Breast epithelium (tissue), 4 donors: ENCODE measurements at regions not wholly inside any gene's neighbourhood (a gene's known extent, or its start where the extent isn't known, plus 50 kb on each side); places are given as distances from the start of the nearest gene placed in this dataset.

ENCODE experiments used
- DNase-seq, 2 donors: peaks; one replicate each; pipeline ENCODE4 v3.0.0-alpha.2; 2019; ENCODE audit warnings: low spot score in 2 of 2
- H3K27ac ChIP-seq, 2 donors: fragments of 200-600 bp; sonication (generic) in 1 of 2; one replicate each; pipeline ENCODE4 v1.5.1; 2016 to 2019; ENCODE audit warnings: mild to moderate bottlenecking in 1 of 2
- H3K27me3 ChIP-seq, 2 donors: fragments of 200-600 bp; sonication (generic) in 1 of 2; one replicate each; pipeline versions ENCODE4 v1.5.1 to v1.6.0; 2017 to 2019; ENCODE audit warnings: control low read depth in 1 of 2, mild to moderate bottlenecking in 1 of 2
- H3K36me3 ChIP-seq: fragments of 200-600 bp; one replicate; pipeline ENCODE4 v1.5.1; 2019
- H3K4me1 ChIP-seq, 2 donors: fragments of 200-600 bp; sonication (generic); one replicate each; pipeline ENCODE4 v1.5.1; 2016 to 2019; ENCODE audit warnings: control low read depth in 1 of 2
- H3K4me3 ChIP-seq, 3 donors: fragments of 200-600 bp; sonication (generic); 1 replicate in 2 of 3; 2 replicates in 1 of 3; pipeline ENCODE4 v1.5.1; 2016 to 2019; ENCODE audit warnings: mild to moderate bottlenecking in 3 of 3, moderate library complexity in 2 of 3
- H3K9me3 ChIP-seq, 2 donors: fragments of 200-600 bp; sonication (generic) in 1 of 2; one replicate each; pipeline ENCODE4 v1.5.1; 2016 to 2019; ENCODE audit warnings: control low read depth in 1 of 2
- POLR2A ChIP-seq: fragments of 450-650 bp; IDR thresholded peaks from one replicate; pipeline ENCODE4 v1.6.1; 2016; ENCODE audit warnings: antibody characterized with exemption, mild to moderate bottlenecking, moderate library complexity
- POLR2AphosphoS5 ChIP-seq, 3 donors: sonication (generic); formaldehyde crosslinking; IDR thresholded peaks; one replicate each; pipeline ENCODE4 v1.6.1; 2017; ENCODE audit warnings: antibody characterized with exemption in 3 of 3
- intact Hi-C: fragments of 100-400 bp; cut with DNase I; formaldehyde crosslinking; loops from one replicate; pipeline ENCODE4 v1.15.1; 2023; ENCODE audit warnings: low total_unique reads
- TF ChIP-seq, protein P1 (sequence below), 3 donors: fragments of 450-650 bp; IDR thresholded peaks; one replicate each; pipeline ENCODE4 v1.5.1; 2016 to 2017; ENCODE audit warnings: antibody characterized with exemption in 3 of 3, mild to moderate bottlenecking in 3 of 3, moderate library complexity in 3 of 3

DNA sequence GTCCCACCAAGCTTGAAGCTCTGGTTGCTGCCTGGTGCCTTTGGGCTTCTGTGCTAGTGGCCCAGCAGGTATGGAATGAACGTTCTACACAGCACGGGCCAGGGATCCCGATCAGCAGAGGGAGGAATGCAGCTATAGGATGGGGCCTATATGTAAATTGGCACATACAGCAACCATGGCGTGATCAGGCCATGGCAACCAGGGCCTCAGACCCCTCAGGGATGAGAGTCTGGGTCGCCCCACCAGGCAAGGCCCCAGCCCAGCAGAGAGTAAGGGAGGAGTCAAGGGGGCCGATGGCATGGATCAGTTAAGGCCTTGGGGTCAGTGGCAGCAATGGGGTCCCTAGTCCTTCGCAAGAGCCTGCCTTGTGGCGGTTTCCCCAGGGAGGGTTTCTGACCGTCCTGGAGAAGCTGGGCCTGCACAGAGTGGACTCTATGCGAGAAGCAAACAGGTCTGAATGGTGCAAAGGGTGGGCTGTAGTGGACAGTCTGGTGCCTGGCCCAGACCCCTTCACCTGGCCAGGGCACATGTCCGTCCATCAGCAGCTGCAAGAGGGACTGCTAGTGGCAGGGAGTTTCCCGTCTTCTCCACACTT, 98.2 kb upstream of the SLC22A11 start:
- Histone ChIP-seq H3K9me3 (peaks cover 0 to 5% of the 10 kb centered on the region in 2 donors), H3K4me3 (no peak overlapping the region), H3K4me1 (no peaks in the 10 kb centered on the region), H3K27ac (no peak overlapping the region), H3K36me3 (no peaks in the 10 kb centered on the region), H3K27me3 (no peaks in the 10 kb centered on the region)
- no peak for DNase-seq
- TF ChIP-seq POLR2AphosphoS5 (IDR thresholded peaks at IDR 0.05): no peak
- TF ChIP-seq, protein P1, sequence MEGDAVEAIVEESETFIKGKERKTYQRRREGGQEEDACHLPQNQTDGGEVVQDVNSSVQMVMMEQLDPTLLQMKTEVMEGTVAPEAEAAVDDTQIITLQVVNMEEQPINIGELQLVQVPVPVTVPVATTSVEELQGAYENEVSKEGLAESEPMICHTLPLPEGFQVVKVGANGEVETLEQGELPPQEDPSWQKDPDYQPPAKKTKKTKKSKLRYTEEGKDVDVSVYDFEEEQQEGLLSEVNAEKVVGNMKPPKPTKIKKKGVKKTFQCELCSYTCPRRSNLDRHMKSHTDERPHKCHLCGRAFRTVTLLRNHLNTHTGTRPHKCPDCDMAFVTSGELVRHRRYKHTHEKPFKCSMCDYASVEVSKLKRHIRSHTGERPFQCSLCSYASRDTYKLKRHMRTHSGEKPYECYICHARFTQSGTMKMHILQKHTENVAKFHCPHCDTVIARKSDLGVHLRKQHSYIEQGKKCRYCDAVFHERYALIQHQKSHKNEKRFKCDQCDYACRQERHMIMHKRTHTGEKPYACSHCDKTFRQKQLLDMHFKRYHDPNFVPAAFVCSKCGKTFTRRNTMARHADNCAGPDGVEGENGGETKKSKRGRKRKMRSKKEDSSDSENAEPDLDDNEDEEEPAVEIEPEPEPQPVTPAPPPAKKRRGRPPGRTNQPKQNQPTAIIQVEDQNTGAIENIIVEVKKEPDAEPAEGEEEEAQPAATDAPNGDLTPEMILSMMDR (IDR thresholded peaks at IDR 0.05): no peak
- no peak for TF ChIP-seq POLR2A
- intact Hi-C loops: no loop called here

DNA sequence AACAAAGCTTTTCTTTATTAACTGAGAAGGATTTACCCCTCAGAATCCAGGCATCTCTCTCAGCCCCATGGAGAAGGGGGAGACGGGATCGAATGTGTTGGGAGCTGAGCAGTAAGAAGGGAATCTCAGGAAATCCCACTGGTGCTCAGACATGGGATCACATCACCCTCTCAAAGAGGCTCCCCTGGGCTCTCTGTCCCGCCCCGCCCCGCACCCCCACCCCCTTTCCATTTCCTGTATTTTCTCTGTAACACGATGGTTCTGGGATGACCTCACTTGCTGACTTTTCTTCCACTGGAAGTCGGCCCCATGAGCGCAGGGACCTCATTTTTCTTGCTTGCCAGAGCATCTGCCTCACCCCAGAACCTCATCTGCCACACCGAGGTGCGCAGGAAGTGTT, 96.7 kb upstream of the SLC22A11 start:
- no peaks in the 10 kb centered on the region for H3K36me3 ChIP-seq
- no peak for DNase-seq
- intact Hi-C loops: no loop called here
- no peak overlapping the region for H3K27ac ChIP-seq
- TF ChIP-seq, protein P1 (IDR thresholded peaks at IDR 0.05): no peak
- TF ChIP-seq POLR2AphosphoS5 (IDR thresholded peaks at IDR 0.05) (no peak), POLR2A (no peak)
- no peaks in the 10 kb centered on the region for H3K9me3 ChIP-seq
- H3K4me1 ChIP-seq: no peaks in the 10 kb centered on the region
- no peaks in the 10 kb centered on the region for H3K27me3 ChIP-seq
- H3K4me3 ChIP-seq: no peak overlapping the region

DNA sequence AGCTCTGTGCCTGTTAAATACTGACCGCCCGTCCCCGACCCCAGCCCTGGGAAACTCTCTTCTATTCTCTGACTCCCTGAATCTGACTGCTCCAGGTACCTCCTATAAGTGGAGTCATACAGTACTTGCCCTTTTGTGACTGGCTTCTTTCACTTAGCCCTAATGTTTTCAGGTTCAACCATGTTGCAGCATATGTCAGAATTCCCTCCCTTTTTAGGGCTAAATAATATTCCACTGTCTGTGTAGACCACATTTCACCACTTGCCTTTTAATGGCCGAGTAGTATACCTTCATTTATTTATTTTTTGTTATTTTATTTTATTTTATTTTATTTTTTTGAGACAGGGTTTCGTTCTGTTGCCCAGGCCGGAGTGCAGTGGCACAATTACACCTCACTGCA, 96.1 kb upstream of the SLC22A11 start:
- H3K9me3 ChIP-seq: no peaks in the 10 kb centered on the region
- no peak for DNase-seq
- H3K27ac ChIP-seq: no peak overlapping the region
- H3K4me1 ChIP-seq: no peaks in the 10 kb centered on the region
- intact Hi-C loops: no loop called here
- H3K4me3 ChIP-seq: no peak overlapping the region
- TF ChIP-seq POLR2A: no peak
- TF ChIP-seq POLR2AphosphoS5 (IDR thresholded peaks at IDR 0.05): no peak
- TF ChIP-seq, protein P1 (IDR thresholded peaks at IDR 0.05): no peak
- H3K27me3 ChIP-seq: no peaks in the 10 kb centered on the region
- H3K36me3 ChIP-seq: no peaks in the 10 kb centered on the region

DNA sequence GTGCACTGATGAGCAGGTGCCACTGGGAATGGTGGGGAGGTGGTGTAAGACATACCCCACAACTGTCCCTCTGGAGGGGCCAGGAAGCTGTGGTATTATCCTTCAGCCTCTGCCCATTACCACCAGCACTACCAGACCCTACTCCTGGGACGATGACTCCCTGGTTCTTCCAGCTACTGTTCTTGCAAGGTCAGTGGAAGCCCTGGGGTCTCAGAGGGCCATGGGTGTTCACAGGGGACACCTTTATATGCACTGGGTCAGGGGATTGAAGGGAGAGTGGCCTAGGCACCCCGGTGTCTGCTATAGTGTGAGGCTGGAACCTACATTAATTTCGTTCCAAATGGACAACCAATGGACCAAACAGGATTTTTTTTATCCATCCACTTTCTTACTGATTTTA, 94.7 kb upstream of the SLC22A11 start:
- TF ChIP-seq POLR2A: no peak
- no peak for TF ChIP-seq POLR2AphosphoS5 (IDR thresholded peaks at IDR 0.05)
- TF ChIP-seq, protein P1 (IDR thresholded peaks at IDR 0.05): no peak
- intact Hi-C loops: loop anchor here (1.0 kb wide), 1 partner anchor 55 kb away; no protein-coding TSS in a partner anchor
- Histone ChIP-seq H3K36me3 (no peaks in the 10 kb centered on the region), H3K9me3 (no peaks in the 10 kb centered on the region), H3K4me3 (no peak overlapping the region), H3K27ac (no peak overlapping the region), H3K27me3 (no peaks in the 10 kb centered on the region), H3K4me1 (no peaks in the 10 kb centered on the region)
- DNase-seq: no peak

DNA sequence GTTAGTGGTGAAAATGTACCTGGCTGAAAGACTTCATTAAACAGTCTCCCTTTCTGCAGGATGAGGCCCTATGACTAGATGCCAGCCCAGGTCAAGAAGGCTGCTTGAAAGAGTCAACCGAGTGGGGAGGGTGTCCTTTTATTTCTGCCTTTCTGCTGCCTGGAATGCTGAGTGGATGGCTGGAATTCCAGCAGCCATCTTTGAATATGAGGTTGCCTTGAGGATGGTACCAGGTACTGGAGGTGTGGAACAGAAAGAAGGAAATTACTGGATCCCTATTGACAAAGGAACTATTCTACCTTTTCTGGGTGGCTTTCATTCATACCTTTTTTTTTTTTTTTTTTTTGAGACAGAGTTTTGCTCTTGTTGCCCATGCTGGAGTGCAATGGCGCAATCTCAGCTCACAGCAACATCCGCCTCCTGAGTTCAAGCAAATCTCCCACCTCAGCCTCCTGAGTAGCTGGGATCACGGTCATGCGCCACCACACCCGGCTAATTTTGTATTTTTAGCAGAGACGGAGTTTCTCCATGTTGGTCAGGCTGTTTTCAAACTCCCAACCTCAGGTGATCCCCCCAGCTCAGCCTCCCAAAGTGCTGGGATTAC, 89.5 kb upstream of the SLC22A11 start:
- Histone ChIP-seq H3K4me3 (no peak overlapping the region), H3K9me3 (no peaks in the 10 kb centered on the region), H3K27me3 (no peaks in the 10 kb centered on the region), H3K36me3 (no peaks in the 10 kb centered on the region), H3K4me1 (no peaks in the 10 kb centered on the region), H3K27ac (no peak overlapping the region)
- no peak for DNase-seq
- TF ChIP-seq POLR2A (no peak), POLR2AphosphoS5 (IDR thresholded peaks at IDR 0.05) (no peak)
- TF ChIP-seq, protein P1 (IDR thresholded peaks at IDR 0.05): no peak
- intact Hi-C loops: no loop called here
